Neural cell (in vitro differentiated cells): ENCODE measurements at regions not wholly inside any gene's neighbourhood (a gene's known extent, or its start where the extent isn't known, plus 50 kb on each side); places are given as distances from the start of the nearest gene placed in this dataset.

ENCODE experiments used
- EZH2 ChIP-seq: fragments of 200-600, 300-800 bp; shearing (Covaris generic), sonication (generic); IDR thresholded peaks from 2 replicates; pipeline ENCODE4 v1.6.1; 2014; ENCODE audit warnings: antibody characterized with exemption, low read length, borderline replicate concordance, mild to moderate bottlenecking; ENCODE audit not compliant: insufficient read depth, poor library complexity, severe bottlenecking
- TF ChIP-seq, protein P1 (sequence below): fragments of 450-650 bp; IDR thresholded peaks from 2 replicates; pipeline ENCODE4 v1.5.1; 2014; ENCODE audit warnings: antibody characterized with exemption, mild to moderate bottlenecking, moderate library complexity; ENCODE audit not compliant: poor library complexity, severe bottlenecking
- TF ChIP-seq, protein P2 (sequence below): IDR thresholded peaks from 2 replicates; pipeline ENCODE4 v1.6.1; 2012; ENCODE audit warnings: borderline replicate concordance

DNA sequence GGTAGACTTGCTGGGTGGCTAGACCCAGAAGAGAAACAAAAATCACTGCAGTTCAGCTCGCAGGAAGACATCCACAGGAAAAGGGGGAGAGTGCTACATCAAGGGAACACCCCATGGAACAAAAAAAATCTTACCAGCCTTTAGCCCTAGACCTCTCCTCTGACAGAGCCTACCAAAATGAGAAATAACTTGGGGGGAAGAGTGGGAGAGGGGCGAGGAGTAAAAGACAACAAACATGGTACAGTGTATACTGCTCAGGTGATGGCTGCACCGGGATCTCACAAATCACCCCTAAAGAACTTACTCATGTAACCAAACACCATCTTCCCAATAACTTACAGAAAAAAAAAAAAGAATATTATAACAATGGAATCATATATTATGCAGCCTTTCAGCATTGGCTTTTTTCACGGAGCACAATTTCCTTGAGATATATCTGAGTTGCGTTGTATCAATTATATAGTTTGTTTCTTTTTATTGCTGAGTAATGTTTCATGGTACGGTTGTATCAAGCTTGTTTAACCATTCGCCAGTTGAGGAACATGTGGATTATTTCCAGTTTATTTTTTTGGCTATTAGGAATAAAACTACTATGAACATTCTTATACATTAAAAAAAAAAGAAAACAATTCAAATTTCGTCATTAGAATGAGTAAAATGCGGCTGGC is 90.9 kb downstream of the ZNF280B start:
- TF ChIP-seq, protein P1, sequence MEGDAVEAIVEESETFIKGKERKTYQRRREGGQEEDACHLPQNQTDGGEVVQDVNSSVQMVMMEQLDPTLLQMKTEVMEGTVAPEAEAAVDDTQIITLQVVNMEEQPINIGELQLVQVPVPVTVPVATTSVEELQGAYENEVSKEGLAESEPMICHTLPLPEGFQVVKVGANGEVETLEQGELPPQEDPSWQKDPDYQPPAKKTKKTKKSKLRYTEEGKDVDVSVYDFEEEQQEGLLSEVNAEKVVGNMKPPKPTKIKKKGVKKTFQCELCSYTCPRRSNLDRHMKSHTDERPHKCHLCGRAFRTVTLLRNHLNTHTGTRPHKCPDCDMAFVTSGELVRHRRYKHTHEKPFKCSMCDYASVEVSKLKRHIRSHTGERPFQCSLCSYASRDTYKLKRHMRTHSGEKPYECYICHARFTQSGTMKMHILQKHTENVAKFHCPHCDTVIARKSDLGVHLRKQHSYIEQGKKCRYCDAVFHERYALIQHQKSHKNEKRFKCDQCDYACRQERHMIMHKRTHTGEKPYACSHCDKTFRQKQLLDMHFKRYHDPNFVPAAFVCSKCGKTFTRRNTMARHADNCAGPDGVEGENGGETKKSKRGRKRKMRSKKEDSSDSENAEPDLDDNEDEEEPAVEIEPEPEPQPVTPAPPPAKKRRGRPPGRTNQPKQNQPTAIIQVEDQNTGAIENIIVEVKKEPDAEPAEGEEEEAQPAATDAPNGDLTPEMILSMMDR, result no peak
- TF ChIP-seq, protein P2, sequence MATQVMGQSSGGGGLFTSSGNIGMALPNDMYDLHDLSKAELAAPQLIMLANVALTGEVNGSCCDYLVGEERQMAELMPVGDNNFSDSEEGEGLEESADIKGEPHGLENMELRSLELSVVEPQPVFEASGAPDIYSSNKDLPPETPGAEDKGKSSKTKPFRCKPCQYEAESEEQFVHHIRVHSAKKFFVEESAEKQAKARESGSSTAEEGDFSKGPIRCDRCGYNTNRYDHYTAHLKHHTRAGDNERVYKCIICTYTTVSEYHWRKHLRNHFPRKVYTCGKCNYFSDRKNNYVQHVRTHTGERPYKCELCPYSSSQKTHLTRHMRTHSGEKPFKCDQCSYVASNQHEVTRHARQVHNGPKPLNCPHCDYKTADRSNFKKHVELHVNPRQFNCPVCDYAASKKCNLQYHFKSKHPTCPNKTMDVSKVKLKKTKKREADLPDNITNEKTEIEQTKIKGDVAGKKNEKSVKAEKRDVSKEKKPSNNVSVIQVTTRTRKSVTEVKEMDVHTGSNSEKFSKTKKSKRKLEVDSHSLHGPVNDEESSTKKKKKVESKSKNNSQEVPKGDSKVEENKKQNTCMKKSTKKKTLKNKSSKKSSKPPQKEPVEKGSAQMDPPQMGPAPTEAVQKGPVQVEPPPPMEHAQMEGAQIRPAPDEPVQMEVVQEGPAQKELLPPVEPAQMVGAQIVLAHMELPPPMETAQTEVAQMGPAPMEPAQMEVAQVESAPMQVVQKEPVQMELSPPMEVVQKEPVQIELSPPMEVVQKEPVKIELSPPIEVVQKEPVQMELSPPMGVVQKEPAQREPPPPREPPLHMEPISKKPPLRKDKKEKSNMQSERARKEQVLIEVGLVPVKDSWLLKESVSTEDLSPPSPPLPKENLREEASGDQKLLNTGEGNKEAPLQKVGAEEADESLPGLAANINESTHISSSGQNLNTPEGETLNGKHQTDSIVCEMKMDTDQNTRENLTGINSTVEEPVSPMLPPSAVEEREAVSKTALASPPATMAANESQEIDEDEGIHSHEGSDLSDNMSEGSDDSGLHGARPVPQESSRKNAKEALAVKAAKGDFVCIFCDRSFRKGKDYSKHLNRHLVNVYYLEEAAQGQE, result no peak
- TF ChIP-seq EZH2, result no peak
